H9 (cell line): ENCODE measurements at regions not wholly inside any gene's neighbourhood (a gene's known extent, or its start where the extent isn't known, plus 50 kb on each side); places are given as distances from the start of the nearest gene placed in this dataset.

Experiments
- DNase-seq: peaks from one replicate; pipeline ENCODE4 v3.0.0-alpha.2; 2017
- H2AFZ ChIP-seq: one replicate; pipeline ENCODE4 v1.6.1; 2013; ENCODE audit warnings: mild to moderate bottlenecking, low read length, control low read depth, moderate library complexity
- H2AK5ac ChIP-seq: 2 replicates; pipeline ENCODE4 v1.6.1; 2013; ENCODE audit warnings: low read length, control low read depth, mixed read lengths; ENCODE audit not compliant: insufficient read length
- H2BK120ac ChIP-seq: one replicate; pipeline ENCODE4 v1.6.1; 2013; ENCODE audit warnings: low read depth, mild to moderate bottlenecking, low read length, control low read depth, inconsistent platforms; ENCODE audit not compliant: poor library complexity, severe bottlenecking
- H2BK12ac ChIP-seq: 2 replicates; pipeline ENCODE4 v1.6.1; 2013; ENCODE audit warnings: low read length, control low read depth, mixed read lengths, low read depth; ENCODE audit not compliant: insufficient read length
- H2BK15ac ChIP-seq: 2 replicates; pipeline ENCODE4 v1.6.1; 2013; ENCODE audit warnings: low read depth, low read length, control low read depth
- H2BK20ac ChIP-seq: one replicate; pipeline ENCODE4 v1.6.1; 2013; ENCODE audit warnings: low read depth, mild to moderate bottlenecking, low read length, control low read depth, inconsistent platforms; ENCODE audit not compliant: poor library complexity, severe bottlenecking
- H2BK5ac ChIP-seq: 2 replicates; pipeline ENCODE4 v1.6.1; 2013; ENCODE audit warnings: low read length, control low read depth, mixed read lengths; ENCODE audit not compliant: insufficient read length
- H3K14ac ChIP-seq: 2 replicates; pipeline ENCODE4 v1.6.1; 2013; ENCODE audit warnings: low read length, control low read depth; ENCODE audit not compliant: insufficient read depth
- H3K18ac ChIP-seq: 2 replicates; pipeline ENCODE4 v1.6.1; 2013; ENCODE audit warnings: low read depth, mild to moderate bottlenecking, mixed read lengths, low read length, control low read depth; ENCODE audit not compliant: insufficient read length
- H3K23ac ChIP-seq: 2 replicates; pipeline ENCODE4 v1.6.1; 2013; ENCODE audit warnings: low read length, control low read depth, mixed read lengths, low read depth; ENCODE audit not compliant: insufficient read length
- H3K23me2 ChIP-seq: 2 replicates; pipeline ENCODE4 v1.6.1; 2013; ENCODE audit warnings: low read depth, mild to moderate bottlenecking, mixed read lengths, low read length, control low read depth; ENCODE audit not compliant: insufficient read length, poor library complexity, severe bottlenecking
- H3K27ac ChIP-seq: 2 replicates; pipeline ENCODE4 v1.5.1; 2013; ENCODE audit warnings: low read length, control low read depth, mixed read lengths, low read depth; ENCODE audit not compliant: insufficient read length
- H3K27me3 ChIP-seq: 2 replicates; pipeline ENCODE4 v1.6.1; 2013; ENCODE audit warnings: low read length, control low read depth, inconsistent platforms; ENCODE audit not compliant: insufficient read depth
- H3K4ac ChIP-seq: 2 replicates; pipeline ENCODE4 v1.6.1; 2013; ENCODE audit warnings: low read depth, mild to moderate bottlenecking, control low read depth, inconsistent platforms, low read length, moderate library complexity
- H3K4me1 ChIP-seq: 2 replicates; pipeline ENCODE4 v1.6.1; 2013; ENCODE audit warnings: low read length, control low read depth, inconsistent platforms; ENCODE audit not compliant: insufficient read depth
- H3K4me2 ChIP-seq: 2 replicates; pipeline ENCODE4 v1.6.1; 2013; ENCODE audit warnings: low read length, control low read depth, mixed read lengths; ENCODE audit not compliant: insufficient read length, insufficient read depth
- H3K56ac ChIP-seq: 2 replicates; pipeline ENCODE4 v1.6.1; 2013; ENCODE audit warnings: low read depth, mild to moderate bottlenecking, mixed read lengths, low read length, control low read depth; ENCODE audit not compliant: insufficient read length
- H3K79me1 ChIP-seq: 2 replicates; pipeline ENCODE4 v1.6.1; 2013; ENCODE audit warnings: low read depth, mild to moderate bottlenecking, moderate library complexity, low read length, control low read depth, inconsistent platforms; ENCODE audit not compliant: insufficient read depth, poor library complexity, severe bottlenecking
- H3K79me2 ChIP-seq: 2 replicates; pipeline ENCODE4 v1.6.1; 2013; ENCODE audit warnings: low read length, control low read depth, inconsistent platforms; ENCODE audit not compliant: insufficient read depth
- H3K9ac ChIP-seq: 2 replicates; pipeline ENCODE4 v1.6.1; 2013; ENCODE audit warnings: low read length, control low read depth, mixed read lengths; ENCODE audit not compliant: insufficient read length; ENCODE audit errors: extremely low read depth
- H3K9me3 ChIP-seq: one replicate; pipeline ENCODE4 v1.6.1; 2013; ENCODE audit warnings: low read depth, low read length, inconsistent platforms; ENCODE audit not compliant: control insufficient read depth
- H3T11ph ChIP-seq: one replicate; pipeline ENCODE4 v1.6.1; 2013; ENCODE audit warnings: mild to moderate bottlenecking, low read length, control low read depth, inconsistent platforms
- H4K20me1 ChIP-seq: one replicate; pipeline ENCODE4 v1.6.1; 2013; ENCODE audit not compliant: control insufficient read depth, insufficient read length, insufficient read depth
- H4K5ac ChIP-seq: 2 replicates; pipeline ENCODE4 v1.6.1; 2013; ENCODE audit warnings: low read depth, mild to moderate bottlenecking, mixed read lengths, low read length, control low read depth; ENCODE audit not compliant: insufficient read length
- H4K8ac ChIP-seq: replicated peaks from 2 replicates; pipeline ENCODE4 v1.6.1; 2013; ENCODE audit warnings: low read length, control low read depth, mixed read lengths, low read depth; ENCODE audit not compliant: insufficient read length
- H4K91ac ChIP-seq: 2 replicates; pipeline ENCODE4 v1.6.1; 2013; ENCODE audit warnings: low read depth, mild to moderate bottlenecking, moderate library complexity, mixed read lengths, low read length, control low read depth; ENCODE audit not compliant: insufficient read length
- H3K27ac Mint-ChIP-seq, 3 experiments: 2 replicates in 2 of 3; 3 replicates in 1 of 3; pipeline ENCODE4 v1.8.0; 2020 to 2021; ENCODE audit warnings: mixed read lengths in 3 of 3, mild to moderate bottlenecking in 1 of 3, moderate library complexity in 1 of 3
- H3K27me3 Mint-ChIP-seq: 2 replicates; pipeline ENCODE4 v1.8.0; 2021; ENCODE audit warnings: low read depth, mild to moderate bottlenecking, moderate library complexity, mixed read lengths
- H3K36me3 Mint-ChIP-seq, 3 experiments: 2 replicates in 2 of 3; 3 replicates in 1 of 3; pipeline ENCODE4 v1.8.0; 2020 to 2021; ENCODE audit warnings: low read depth in 3 of 3, mixed read lengths in 3 of 3; ENCODE audit not compliant: insufficient read depth in 1 of 3
- H3K4me1 Mint-ChIP-seq, 2 experiments: 2 replicates each; pipeline ENCODE4 v1.8.0; 2020; ENCODE audit warnings: mixed read lengths in 2 of 2
- H3K4me3 Mint-ChIP-seq, 2 experiments: 2 replicates in 1 of 2; 3 replicates in 1 of 2; pipeline ENCODE4 v1.8.0; 2020 to 2021; ENCODE audit warnings: mild to moderate bottlenecking in 2 of 2, mixed read lengths in 2 of 2, moderate library complexity in 1 of 2
- H3K9me3 Mint-ChIP-seq, 2 experiments: 2 replicates in 1 of 2; 3 replicates in 1 of 2; pipeline ENCODE4 v1.8.0; 2020; ENCODE audit warnings: mild to moderate bottlenecking in 2 of 2, mixed read lengths in 2 of 2, moderate library complexity in 1 of 2
- WGBS: extraction: QIAGEN DNeasy Blood & Tissue Kit; methylation state at CpG from one replicate; pipeline ENCODE4 v1.1.7; 2013; ENCODE audit warnings: missing lambda C conversion rate, low lambda C conversion rate, mixed read lengths; ENCODE audit not compliant: insufficient read length; ENCODE audit errors: extremely low coverage; 5-methylcytosine and 5-hydroxymethylcytosine counted together
- TF ChIP-seq, protein P1 (sequence below): fragments of 200-600 bp; sonication (generic); conservative IDR thresholded peaks from 3 replicates; pipeline ENCODE4 v1.8.0; 2021; ENCODE audit warnings: antibody characterized with exemption, mild to moderate bottlenecking

DNA sequence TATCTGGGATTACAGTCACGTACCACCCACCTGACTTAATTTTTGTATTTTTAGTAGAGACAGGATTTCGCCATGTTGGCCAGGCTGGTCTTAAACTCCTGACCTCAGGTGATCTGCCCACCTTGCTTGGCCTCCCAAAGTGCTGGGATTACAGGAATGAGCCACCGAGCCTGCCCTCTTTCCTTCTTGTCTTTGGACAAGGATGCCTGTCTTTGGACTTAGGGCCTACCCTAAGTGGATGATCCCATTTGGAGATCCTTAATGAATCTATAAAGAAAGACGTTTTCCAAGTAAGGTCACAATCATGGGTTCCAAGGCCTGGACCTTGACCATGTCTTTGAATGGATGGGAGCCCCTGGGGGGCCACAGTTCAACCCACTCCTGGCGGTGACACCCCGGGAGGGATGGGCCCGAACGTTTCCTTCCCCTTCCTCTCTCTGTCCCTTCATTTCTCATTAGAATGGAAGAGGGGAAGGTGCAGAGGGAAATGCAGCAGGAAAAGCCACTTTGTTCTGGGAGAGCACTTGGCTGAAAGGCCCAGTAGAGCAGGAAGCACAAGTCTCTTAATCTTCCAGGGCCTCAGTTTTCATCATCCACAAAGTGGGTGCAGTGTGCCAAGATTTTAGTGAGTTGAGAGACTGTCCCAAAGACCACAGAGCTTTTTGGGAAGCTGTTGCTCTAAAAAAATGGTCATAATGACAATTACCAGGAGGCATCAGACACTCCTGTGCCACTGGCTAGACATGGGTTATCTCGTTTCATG lies 353.3 kb downstream of the SEC14L1 start:
- Histone ChIP-seq H3K4me2 (no peak overlapping the region), H3K23me2 (no peaks in the 10 kb centered on the region), H3K14ac (no peak overlapping the region), H2AFZ (no peak overlapping the region), H3K18ac (no peak overlapping the region), H3K23ac (no peak overlapping the region), H4K91ac (no peak overlapping the region), H3K9ac (no peak overlapping the region), H4K5ac (no peak overlapping the region), H3K27ac (no peak overlapping the region), H3K79me2 (no peaks in the 10 kb centered on the region), H3K4ac (no peak overlapping the region), H4K8ac (no peak overlapping the region), H2BK120ac (no peak overlapping the region), H3K9me3 (no peaks in the 10 kb centered on the region), H3K56ac (no peak overlapping the region), H3K79me1 (no peaks in the 10 kb centered on the region), H3K4me1 (no peaks in the 10 kb centered on the region), H2BK12ac (no peak overlapping the region), H2BK15ac (no peak overlapping the region), H2BK20ac (no peak overlapping the region), H3T11ph (no peak overlapping the region), H2BK5ac (no peak overlapping the region), H2AK5ac (no peak overlapping the region), H3K27me3 (no peaks in the 10 kb centered on the region), H4K20me1 (no peaks in the 10 kb centered on the region)
- H3K27ac Mint-ChIP-seq, result peak overlapping the region in 1 of 3 experiments; percentile 84; a peak in 1 of 7 replicates
- WGBS, result no CpG with 5 or more reads among the region's 9 CpGs
- peaks cover 7 to 55% (median 41%) of the 10 kb centered on the region in 3 experiments; a peak in 6 of 7 replicates for H3K36me3 Mint-ChIP-seq
- H3K4me1 Mint-ChIP-seq, result peaks cover 0 to 3% of the 10 kb centered on the region in 2 experiments; a peak in 2 of 4 replicates
- no peak for DNase-seq
- H3K9me3 Mint-ChIP-seq, result no peaks in the 10 kb centered on the region
- no peaks in the 10 kb centered on the region for H3K27me3 Mint-ChIP-seq
- TF ChIP-seq, protein P1, sequence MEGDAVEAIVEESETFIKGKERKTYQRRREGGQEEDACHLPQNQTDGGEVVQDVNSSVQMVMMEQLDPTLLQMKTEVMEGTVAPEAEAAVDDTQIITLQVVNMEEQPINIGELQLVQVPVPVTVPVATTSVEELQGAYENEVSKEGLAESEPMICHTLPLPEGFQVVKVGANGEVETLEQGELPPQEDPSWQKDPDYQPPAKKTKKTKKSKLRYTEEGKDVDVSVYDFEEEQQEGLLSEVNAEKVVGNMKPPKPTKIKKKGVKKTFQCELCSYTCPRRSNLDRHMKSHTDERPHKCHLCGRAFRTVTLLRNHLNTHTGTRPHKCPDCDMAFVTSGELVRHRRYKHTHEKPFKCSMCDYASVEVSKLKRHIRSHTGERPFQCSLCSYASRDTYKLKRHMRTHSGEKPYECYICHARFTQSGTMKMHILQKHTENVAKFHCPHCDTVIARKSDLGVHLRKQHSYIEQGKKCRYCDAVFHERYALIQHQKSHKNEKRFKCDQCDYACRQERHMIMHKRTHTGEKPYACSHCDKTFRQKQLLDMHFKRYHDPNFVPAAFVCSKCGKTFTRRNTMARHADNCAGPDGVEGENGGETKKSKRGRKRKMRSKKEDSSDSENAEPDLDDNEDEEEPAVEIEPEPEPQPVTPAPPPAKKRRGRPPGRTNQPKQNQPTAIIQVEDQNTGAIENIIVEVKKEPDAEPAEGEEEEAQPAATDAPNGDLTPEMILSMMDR, result no peak
- no peak overlapping the region for H3K4me3 Mint-ChIP-seq
